H1 (cell line): ENCODE measurements at regions not wholly inside any gene's neighbourhood (a gene's known extent, or its start where the extent isn't known, plus 50 kb on each side); places are given as distances from the start of the nearest gene placed in this dataset.

Experiments used
- EGR1 ChIP-seq: IDR thresholded peaks from 2 replicates; pipeline ENCODE4 v1.6.1; 2011; ENCODE audit warnings: low read depth, low read length, borderline replicate concordance
- POLR2AphosphoS5 ChIP-seq: IDR thresholded peaks from 2 replicates; pipeline ENCODE4 v1.6.1; 2011; ENCODE audit warnings: low read depth, low read length
- RFX5 ChIP-seq: IDR thresholded peaks from 2 replicates; pipeline ENCODE4 v1.6.1; 2011; ENCODE audit warnings: low read depth, low read length, improper control_type of control experiment, borderline replicate concordance
- RNF2 ChIP-seq: fragments of 200-900, 300-1000 bp; sonication (generic); IDR thresholded peaks from 2 replicates; pipeline ENCODE4 v1.7.1; 2016; ENCODE audit warnings: borderline replicate concordance, low read depth, mild to moderate bottlenecking, antibody characterized with exemption, low read length; ENCODE audit not compliant: poor library complexity, severe bottlenecking; ENCODE audit errors: missing control alignments

GRCh38 chr10:1923998-1924397 lies 186.7 kb upstream of the ADARB2 start (continued):
- TF ChIP-seq EGR1 (no peak), POLR2AphosphoS5 (no peak), RFX5 (no peak), RNF2 (no peak)
